Activated CD8-positive, alpha-beta T cell treated with anti-CD3 and anti-CD28 coated beads, Interleukin-2, amount 10 ng/mL, durations not matched to agents 7 days and 5 days (primary cell): ENCODE measurements at regions not wholly inside any gene's neighbourhood (a gene's known extent, or its start where the extent isn't known, plus 50 kb on each side); places are given as distances from the start of the nearest gene placed in this dataset.

Experiments used
- ATAC-seq: fragments of 150-1000 bp; cut with Tn5 transposase; one replicate; pipeline ENCODE4 v1.10.0; 2021; ENCODE audit warnings: moderate library complexity
- CTCF ChIA-PET: fragments of 350-600 bp; sonication (Branson Sonifier 250); formaldehyde crosslinking; loops from one replicate; lab custom pipeline; 2021; ENCODE audit warnings: antibody characterized with exemption; lab: Charles Lee
- POLR2A ChIA-PET: fragments of 350-600 bp; sonication (Branson Sonifier 250); formaldehyde crosslinking; loops from one replicate; lab custom pipeline; 2021; ENCODE audit warnings: antibody characterized with exemption; lab: Charles Lee
- DNase-seq: peaks from one replicate; pipeline ENCODE4 v3.0.0-alpha.2; 2020
- H3K27ac Mint-ChIP-seq: one replicate; pipeline ENCODE4 v1.8.0; 2021; ENCODE audit warnings: mild to moderate bottlenecking, mixed read lengths
- H3K27me3 Mint-ChIP-seq: one replicate; pipeline ENCODE4 v1.8.0; 2021; ENCODE audit warnings: low read depth, mixed read lengths
- H3K36me3 Mint-ChIP-seq: one replicate; pipeline ENCODE4 v1.8.0; 2021; ENCODE audit warnings: low read depth, mixed read lengths
- H3K4me1 Mint-ChIP-seq: one replicate; pipeline ENCODE4 v1.8.0; 2021; ENCODE audit warnings: low read depth, mixed read lengths
- H3K4me3 Mint-ChIP-seq: one replicate; pipeline ENCODE4 v1.8.0; 2021; ENCODE audit warnings: mild to moderate bottlenecking, mixed read lengths
- H3K9me3 Mint-ChIP-seq: one replicate; pipeline ENCODE4 v1.8.0; 2022; ENCODE audit warnings: mixed read lengths; ENCODE audit not compliant: insufficient read depth

- ChIA-PET CTCF (no interaction called here), POLR2A (no interaction called here)
- Mint-ChIP-seq H3K4me1 (no peaks in the 10 kb centered on the region), H3K4me3 (no peak overlapping the region), H3K36me3 (no peaks in the 10 kb centered on the region), H3K27me3 (no peaks in the 10 kb centered on the region), H3K9me3 (no peaks in the 10 kb centered on the region), H3K27ac (no peak overlapping the region)
- no peak for ATAC-seq
- no peak for DNase-seq
These were observed 88.9 kb upstream of the TRIO start for GRCh38 chr5:14054111-14054854.

DNA sequence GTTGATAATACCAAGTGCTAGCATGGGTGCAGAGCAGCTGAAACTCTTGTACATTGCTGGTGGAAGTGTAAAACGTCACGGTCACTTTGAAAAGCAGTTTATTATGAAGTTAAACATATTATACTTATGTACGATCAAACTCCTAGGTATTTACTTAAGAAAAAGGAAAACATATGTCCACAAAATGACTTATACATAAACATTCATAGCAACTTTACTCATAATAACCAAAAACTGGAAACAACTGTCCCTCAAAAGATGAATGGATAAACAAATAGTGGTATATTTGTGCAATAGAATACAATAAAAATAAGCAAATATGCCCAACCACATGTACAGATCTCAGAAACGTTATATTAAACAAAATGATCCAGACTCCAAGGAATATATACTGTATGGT is 92.3 kb upstream of the TRIO start:
- DNase-seq, result no peak
- no peaks in the 10 kb centered on the region for H3K4me1 Mint-ChIP-seq
- ChIA-PET CTCF (no interaction called here), POLR2A (no interaction called here)
- H3K4me3 Mint-ChIP-seq, result no peak overlapping the region
- no peaks in the 10 kb centered on the region for H3K27me3 Mint-ChIP-seq
- H3K36me3 Mint-ChIP-seq, result no peaks in the 10 kb centered on the region
- H3K27ac Mint-ChIP-seq, result no peak overlapping the region
- H3K9me3 Mint-ChIP-seq, result no peaks in the 10 kb centered on the region
- ATAC-seq, result no peak

DNA sequence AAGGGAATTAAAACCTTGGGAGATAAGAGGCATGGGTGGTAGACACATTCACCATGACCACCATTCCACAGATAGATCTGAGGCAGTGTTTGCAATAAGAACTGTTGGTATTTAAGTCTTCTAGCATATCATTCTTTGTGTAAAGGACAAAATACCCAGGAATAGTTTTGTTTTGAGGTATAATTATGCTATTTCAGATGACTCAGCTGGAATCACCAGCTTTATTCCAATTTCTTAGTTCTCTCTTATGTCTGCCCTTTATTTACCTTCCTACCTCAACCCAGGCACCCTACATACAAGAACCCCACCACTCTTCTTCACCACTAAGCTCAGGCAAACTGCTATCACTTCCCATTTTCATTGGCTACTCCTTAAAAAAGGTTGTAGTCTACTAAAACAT is 94.7 kb upstream of the TRIO start:
- H3K4me1 Mint-ChIP-seq, result no peaks in the 10 kb centered on the region
- H3K36me3 Mint-ChIP-seq, result no peaks in the 10 kb centered on the region
- H3K27ac Mint-ChIP-seq, result no peak overlapping the region
- H3K9me3 Mint-ChIP-seq, result no peaks in the 10 kb centered on the region
- CTCF ChIA-PET, result no interaction called here
- POLR2A ChIA-PET, result no interaction called here
- no peaks in the 10 kb centered on the region for H3K27me3 Mint-ChIP-seq
- H3K4me3 Mint-ChIP-seq, result no peak overlapping the region
- DNase-seq (no peak), ATAC-seq (no peak)

DNA sequence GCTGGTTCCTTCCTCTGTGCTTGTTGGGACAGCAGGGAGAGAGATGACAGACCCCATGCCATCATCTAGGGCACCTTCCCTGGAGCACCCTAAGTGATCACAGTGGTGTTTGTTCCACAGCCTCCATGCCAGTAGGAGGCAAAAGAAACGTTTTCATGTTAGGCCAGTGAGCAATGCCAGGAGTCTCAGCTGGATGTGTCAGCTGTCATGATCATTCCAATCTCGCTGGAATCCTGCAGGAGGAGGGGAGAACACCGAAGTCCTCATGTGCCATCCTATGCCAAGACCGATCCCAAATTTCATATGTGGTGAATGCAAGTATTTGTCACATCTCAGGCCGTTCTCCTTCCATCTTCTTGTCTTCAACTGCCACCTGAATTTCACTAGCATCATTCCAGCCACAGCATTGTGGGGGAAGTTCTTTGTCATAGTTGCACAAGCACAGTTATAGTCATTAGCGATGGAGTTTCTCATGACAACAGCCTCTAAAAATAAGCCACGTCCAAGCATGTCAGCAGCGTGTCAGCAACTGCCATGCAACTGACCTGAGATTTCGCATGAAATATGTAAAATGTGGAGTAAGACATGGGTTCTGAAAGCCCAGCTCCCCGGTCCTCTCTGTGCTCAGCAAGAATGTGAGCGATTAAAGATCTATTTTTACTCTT is 97.2 kb upstream of the DNAH5 start:
- CTCF ChIA-PET, result no interaction called here
- POLR2A ChIA-PET, result no interaction called here
- H3K27me3 Mint-ChIP-seq, result no peaks in the 10 kb centered on the region
- DNase-seq (no peak), ATAC-seq (no peak)
- no peaks in the 10 kb centered on the region for H3K36me3 Mint-ChIP-seq
- no peaks in the 10 kb centered on the region for H3K4me1 Mint-ChIP-seq
- H3K27ac Mint-ChIP-seq, result no peak overlapping the region
- H3K9me3 Mint-ChIP-seq, result no peaks in the 10 kb centered on the region
- no peak overlapping the region for H3K4me3 Mint-ChIP-seq

DNA sequence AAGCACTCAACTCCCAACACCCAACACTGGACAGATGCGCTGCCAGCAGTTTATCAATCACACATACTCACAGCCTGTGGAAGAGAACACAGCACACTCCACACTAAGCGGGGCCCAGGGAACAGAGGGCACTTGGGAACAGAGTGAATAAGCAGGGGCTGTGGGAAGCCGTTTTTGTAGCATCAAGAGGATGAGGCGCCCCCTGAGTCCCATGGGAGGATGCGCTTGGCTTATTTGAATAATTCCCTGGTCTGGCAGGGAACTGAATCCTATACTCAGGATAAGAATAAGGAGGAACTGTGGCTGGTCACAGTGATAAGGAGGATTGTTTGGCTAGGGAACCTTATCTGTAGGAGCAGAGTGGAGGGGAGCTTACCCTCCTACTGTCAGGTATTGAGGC is 96.1 kb upstream of the DNAH5 start:
- DNase-seq (no peak), ATAC-seq (no peak)
- no peak overlapping the region for H3K27ac Mint-ChIP-seq
- no peaks in the 10 kb centered on the region for H3K36me3 Mint-ChIP-seq
- peaks cover 4% of the 10 kb centered on the region for H3K27me3 Mint-ChIP-seq
- H3K4me1 Mint-ChIP-seq, result no peaks in the 10 kb centered on the region
- ChIA-PET POLR2A (no interaction called here), CTCF (no interaction called here)
- no peaks in the 10 kb centered on the region for H3K9me3 Mint-ChIP-seq
- H3K4me3 Mint-ChIP-seq, result no peak overlapping the region

- ATAC-seq (no peak), DNase-seq (no peak)
- CTCF ChIA-PET, result no interaction called here
- H3K9me3 Mint-ChIP-seq, result no peaks in the 10 kb centered on the region
- H3K4me3 Mint-ChIP-seq, result no peak overlapping the region
- no peaks in the 10 kb centered on the region for H3K36me3 Mint-ChIP-seq
- no peak overlapping the region for H3K27ac Mint-ChIP-seq
- POLR2A ChIA-PET, result no interaction called here
- peaks cover 10% of the 10 kb centered on the region for H3K27me3 Mint-ChIP-seq
- no peaks in the 10 kb centered on the region for H3K4me1 Mint-ChIP-seq
These were observed 95.1 kb upstream of the DNAH5 start for GRCh38 chr5:14039576-14039975.

DNA sequence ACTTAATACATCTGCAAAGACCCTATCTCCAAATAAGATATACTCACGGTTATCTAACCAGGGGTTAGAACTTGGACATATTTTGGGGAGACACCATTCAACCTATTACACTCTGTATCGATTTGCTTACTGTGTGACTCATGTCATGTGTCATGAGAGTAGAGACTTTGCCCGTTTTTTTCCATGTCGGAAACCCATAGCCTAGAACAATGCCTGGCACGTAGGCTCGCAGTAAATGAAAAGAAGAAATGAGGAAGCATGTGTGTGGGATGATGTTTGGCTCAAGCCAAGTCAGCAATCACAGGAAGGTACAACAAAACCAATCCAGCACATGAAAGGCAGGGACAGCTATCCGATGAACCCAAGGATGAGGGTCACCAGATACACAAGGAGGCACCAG is 94.6 kb upstream of the DNAH5 start:
- peaks cover 12% of the 10 kb centered on the region for H3K27me3 Mint-ChIP-seq
- ATAC-seq (no peak), DNase-seq (no peak)
- no peaks in the 10 kb centered on the region for H3K36me3 Mint-ChIP-seq
- no peaks in the 10 kb centered on the region for H3K4me1 Mint-ChIP-seq
- CTCF ChIA-PET, result no interaction called here
- no peak overlapping the region for H3K27ac Mint-ChIP-seq
- H3K9me3 Mint-ChIP-seq, result no peaks in the 10 kb centered on the region
- POLR2A ChIA-PET, result no interaction called here
- no peak overlapping the region for H3K4me3 Mint-ChIP-seq

- Mint-ChIP-seq H3K4me3 (no peak overlapping the region), H3K27ac (no peak overlapping the region), H3K4me1 (no peaks in the 10 kb centered on the region), H3K9me3 (no peaks in the 10 kb centered on the region), H3K36me3 (no peaks in the 10 kb centered on the region), H3K27me3 (peaks cover 12% of the 10 kb centered on the region)
- ATAC-seq (no peak), DNase-seq (no peak)
- ChIA-PET CTCF (no interaction called here), POLR2A (no interaction called here)
These were observed 94.0 kb upstream of the DNAH5 start for GRCh38 chr5:14038341-14038959.

GRCh38 chr5:14036947-14037346 is 92.5 kb upstream of the DNAH5 start:
- CTCF ChIA-PET, result no interaction called here
- Mint-ChIP-seq H3K36me3 (no peaks in the 10 kb centered on the region), H3K9me3 (no peaks in the 10 kb centered on the region), H3K27ac (no peak overlapping the region), H3K4me1 (no peaks in the 10 kb centered on the region), H3K27me3 (peaks cover 12% of the 10 kb centered on the region), H3K4me3 (no peak overlapping the region)
- no peak for ATAC-seq
- DNase-seq, result no peak
- POLR2A ChIA-PET, result no interaction called here

DNA sequence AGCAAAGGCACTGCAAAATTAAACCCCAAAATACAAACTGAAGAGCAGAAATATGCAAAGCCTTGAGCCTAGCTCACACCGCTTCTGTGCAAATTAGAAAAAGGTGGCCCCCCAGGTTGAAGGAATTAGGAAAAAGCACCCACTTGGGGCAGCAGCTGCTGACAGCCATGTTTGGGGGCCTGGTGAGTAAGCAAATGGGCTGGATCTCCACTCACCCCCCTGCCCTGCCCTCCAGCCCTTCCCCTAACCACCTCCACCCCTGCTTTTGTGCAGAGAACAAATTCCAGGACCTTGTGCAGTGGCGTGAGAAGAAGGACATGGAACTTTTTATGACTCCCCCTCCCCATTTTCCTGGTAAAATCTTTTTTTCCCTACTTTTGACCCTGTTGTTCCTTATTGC is 92.0 kb upstream of the DNAH5 start:
- H3K36me3 Mint-ChIP-seq, result no peaks in the 10 kb centered on the region
- H3K27me3 Mint-ChIP-seq, result peaks cover 12% of the 10 kb centered on the region
- POLR2A ChIA-PET, result no interaction called here
- no peak for DNase-seq
- ATAC-seq, result no peak
- H3K4me1 Mint-ChIP-seq, result no peaks in the 10 kb centered on the region
- CTCF ChIA-PET, result no interaction called here
- no peak overlapping the region for H3K27ac Mint-ChIP-seq
- H3K9me3 Mint-ChIP-seq, result no peaks in the 10 kb centered on the region
- H3K4me3 Mint-ChIP-seq, result no peak overlapping the region

DNA sequence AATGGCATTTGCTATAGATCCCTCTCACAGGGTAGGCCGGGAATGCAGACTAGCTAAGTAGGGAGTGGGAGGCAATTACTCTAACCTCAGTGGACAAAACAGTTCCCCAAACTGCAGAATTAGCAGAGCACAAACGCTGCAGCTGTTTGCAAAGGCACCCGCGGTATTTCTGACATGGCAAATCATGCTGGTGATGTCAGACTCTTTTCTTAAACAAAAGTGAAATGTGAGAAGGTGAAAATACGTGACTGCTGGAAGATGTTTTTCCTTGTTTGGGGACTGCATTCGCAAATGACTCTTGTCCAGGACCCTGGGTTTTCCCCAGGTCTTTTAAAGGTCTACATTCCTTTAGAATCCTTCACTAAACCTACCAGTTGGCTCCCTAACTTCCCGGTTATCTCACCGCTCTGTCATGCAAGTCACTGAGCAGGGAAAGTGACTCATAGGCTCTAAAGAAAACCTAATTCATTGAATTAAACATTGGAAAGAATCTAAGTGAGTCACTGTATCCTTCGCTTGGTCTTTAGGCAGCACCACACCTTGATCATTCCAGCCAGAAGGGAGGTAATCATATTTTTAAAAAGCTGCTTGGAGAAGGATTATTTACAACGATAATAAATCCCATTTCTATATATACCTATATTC is 91.5 kb upstream of the DNAH5 start:
- H3K27me3 Mint-ChIP-seq, result peaks cover 12% of the 10 kb centered on the region
- no peaks in the 10 kb centered on the region for H3K36me3 Mint-ChIP-seq
- ChIA-PET POLR2A (no interaction called here), CTCF (no interaction called here)
- no peak for ATAC-seq
- no peak overlapping the region for H3K4me3 Mint-ChIP-seq
- H3K27ac Mint-ChIP-seq, result no peak overlapping the region
- H3K9me3 Mint-ChIP-seq, result no peaks in the 10 kb centered on the region
- DNase-seq, result no peak
- H3K4me1 Mint-ChIP-seq, result no peaks in the 10 kb centered on the region

DNA sequence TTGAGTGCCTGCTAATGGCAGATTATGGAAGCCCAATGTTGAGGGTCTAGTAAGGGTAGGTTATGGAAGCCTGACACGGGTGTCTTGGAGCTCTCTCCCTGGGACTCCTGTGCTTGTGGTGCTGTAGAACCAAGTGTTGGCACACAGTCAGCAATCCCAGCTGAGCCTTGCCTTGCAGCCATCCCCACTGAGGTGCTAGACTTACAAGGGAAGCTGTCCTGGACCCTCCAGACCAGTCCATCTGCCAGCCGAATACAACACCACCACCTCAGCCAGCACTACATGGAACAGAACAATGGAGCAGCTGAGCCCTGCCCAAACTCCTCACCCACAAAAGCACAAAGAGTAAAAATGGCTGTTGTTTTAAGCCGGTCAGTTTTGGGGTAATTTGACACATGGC is 90.5 kb upstream of the DNAH5 start:
- ATAC-seq, result no peak
- POLR2A ChIA-PET, result no interaction called here

More for the DNA sequence above, 90.5 kb upstream of the DNAH5 start:
- Mint-ChIP-seq H3K4me3 (no peak overlapping the region), H3K4me1 (no peaks in the 10 kb centered on the region), H3K9me3 (no peaks in the 10 kb centered on the region), H3K36me3 (no peaks in the 10 kb centered on the region), H3K27me3 (peaks cover 12% of the 10 kb centered on the region), H3K27ac (no peak overlapping the region)
- no peak for DNase-seq
- CTCF ChIA-PET, result no interaction called here
